IPS DF 19.7 (cell line): ENCODE measurements at regions not wholly inside any gene's neighbourhood (a gene's known extent, or its start where the extent isn't known, plus 50 kb on each side); places are given as distances from the start of the nearest gene placed in this dataset.
"Not testable (repeated sequence)": the region's sequence is repeated elsewhere in the genome, so short reads cannot be mapped to it uniquely, and the experiment has no call there.

Experiments
- DNase-seq: peaks from one replicate; pipeline ENCODE4 v3.0.0-alpha.2; 2013; ENCODE audit warnings: low read depth, low spot score

DNA sequence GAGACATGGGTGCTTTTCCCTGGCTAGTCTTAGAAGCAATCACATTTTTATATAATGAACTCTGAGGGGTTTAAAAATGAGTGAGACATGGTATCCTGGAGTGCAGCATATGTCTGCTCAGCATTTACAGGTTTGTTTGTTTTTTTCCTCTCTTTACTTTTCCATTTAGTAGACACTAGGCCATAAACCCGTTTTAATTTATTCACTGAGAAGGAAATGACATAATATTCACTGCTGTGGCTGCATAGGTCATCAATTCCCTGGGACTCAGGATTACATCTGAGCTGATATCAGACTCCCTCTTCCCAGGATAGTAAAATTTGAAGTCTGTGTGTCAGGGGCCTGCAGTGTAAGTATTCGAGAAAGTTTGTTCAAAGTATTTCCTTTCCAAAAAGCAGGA is 178.9 kb upstream of the SPRY1 start:
- DNase-seq: no peak

DNA sequence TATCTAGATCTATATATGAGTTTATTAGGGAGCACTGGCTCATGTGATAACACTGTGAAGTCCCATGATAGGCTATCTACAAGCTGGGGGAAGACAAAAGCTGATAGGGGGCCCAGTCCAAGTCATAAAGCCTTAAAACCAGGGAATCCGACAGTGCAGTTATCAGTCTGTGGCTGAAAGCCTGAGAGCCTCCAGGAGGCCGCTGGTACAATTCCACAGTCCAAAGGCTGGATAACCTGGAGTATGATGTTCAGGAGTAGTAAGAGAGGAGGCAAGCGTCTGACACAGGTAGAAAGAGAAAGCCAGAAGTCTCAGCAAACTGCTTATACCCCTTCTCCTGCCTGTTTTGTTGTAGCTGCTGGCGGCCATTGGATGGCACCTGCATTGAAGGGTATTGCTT is 177.6 kb upstream of the SPRY1 start:
- no peak for DNase-seq

DNA sequence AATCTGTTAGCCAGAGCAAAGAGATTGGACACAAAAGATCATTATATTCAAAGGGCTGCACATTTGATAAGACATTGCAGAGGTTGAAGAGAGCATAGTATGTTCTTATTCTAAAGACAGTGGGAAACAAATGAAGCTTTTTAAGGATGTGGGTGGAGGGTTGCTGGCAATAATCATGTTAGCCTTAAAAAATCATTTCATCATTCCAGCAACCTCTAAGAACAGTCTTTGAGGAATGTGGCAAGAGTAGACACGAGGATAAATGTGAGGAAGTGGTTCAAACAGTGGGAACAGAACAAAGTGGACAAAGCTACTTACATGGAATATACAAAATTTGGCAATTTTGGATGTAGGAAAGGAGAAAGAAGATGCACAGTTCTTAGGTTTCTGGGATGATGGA is 167.3 kb upstream of the SPRY1 start:
- no peak for DNase-seq

DNA sequence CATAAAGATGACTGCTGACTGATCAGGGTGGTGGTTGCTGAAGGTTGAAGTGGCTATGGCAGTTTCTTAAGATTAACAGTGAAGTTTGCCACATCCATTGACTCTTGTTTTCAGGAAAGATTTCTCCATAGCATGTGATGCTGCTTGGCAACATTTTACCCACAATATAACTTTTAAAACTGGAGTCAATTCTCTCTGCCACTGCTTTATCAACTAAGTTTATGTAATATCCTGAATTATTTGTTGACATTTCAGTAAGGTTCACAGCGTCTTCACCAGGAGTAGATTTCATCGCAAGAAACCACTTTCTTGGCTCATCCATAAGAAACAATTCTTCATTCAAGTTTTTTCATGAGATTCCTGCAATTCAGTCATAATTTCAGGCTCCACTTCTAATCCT is 166.5 kb upstream of the SPRY1 start:
- DNase-seq: no peak

DNA sequence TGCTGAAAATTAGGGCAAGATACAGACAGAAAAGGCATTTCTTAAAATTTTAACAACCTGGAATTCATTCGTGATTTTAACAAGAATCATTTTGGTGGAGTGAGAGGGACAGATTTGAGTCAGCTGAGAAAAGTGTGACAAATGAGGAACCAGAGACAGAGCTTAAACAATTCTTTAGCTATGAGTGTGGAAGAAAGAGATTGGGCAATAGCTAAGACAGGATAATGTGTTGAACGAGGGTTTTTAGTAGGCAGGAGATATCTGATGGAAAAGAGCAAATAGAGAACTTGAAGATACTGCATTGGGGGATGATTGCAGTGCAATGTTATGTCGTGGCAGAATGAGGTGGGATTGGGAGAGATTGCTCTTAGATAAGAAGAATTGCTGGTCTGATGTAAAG is 164.2 kb upstream of the SPRY1 start:
- DNase-seq: no peak

DNA sequence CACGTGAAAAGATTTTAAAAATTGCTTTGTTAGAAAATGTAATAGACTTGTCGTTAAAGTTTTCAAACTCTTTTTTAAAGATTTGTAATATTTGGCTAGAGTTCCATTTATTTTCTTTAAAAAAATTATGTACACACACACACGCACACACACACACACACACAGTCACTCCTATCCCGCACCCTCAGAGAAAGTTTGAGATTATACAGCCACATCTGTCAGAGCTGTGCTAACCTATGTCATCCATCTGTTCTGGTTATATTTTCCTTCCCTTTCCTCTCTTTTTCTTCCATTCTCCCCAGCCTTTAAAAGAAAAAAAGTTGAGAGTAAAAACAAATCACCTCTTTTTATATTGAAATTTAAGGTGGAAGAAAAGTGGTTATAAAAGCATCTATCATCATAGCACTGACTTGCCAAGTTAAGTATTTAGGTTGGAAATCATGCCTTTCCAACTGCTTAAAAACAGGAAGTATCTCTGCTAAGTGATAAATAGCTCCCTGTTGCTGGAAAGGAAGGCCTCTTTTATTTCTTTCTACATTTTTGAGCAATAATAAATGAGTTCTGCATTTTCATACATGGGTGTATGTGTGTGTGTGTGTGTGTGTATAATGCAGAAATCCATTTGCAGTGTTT is 163.3 kb upstream of the SPRY1 start:
- DNase-seq: no peak

DNA sequence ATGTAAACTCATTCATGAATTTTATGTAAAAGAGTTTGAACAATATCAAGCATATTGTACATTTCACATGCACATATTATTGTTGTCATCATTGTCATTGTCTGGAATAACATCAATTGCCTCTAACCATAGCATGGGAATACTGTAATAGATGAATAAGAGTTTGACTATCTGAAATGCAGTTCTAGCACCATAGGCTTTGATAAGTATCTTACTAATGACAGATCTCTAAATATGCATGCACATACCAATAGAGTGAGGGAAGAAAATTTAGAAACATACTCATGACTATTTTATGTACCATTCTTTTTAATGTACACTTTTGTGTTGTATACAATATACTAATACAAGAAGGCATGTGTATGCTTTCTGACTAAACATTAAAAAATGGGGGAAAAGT is 161.6 kb upstream of the SPRY1 start:
- no peak for DNase-seq

DNA sequence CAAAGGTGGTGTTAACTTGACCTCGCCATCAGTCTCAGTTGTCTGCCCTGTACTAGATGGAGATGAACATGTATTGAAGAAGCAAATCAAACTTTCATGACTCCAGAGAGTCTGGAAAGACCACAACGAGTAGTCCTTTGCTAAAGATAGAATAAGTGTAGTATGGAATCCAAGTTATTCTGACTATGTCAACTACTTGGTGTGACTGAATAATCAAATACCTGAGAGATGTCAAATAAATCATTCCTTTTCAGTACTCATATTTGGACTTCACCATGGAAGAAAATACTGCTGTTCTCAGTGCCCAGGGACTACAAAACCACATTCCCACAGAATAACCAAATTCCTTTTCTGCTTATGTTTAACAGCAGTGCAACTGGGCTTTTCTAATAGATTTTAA is 161.2 kb upstream of the SPRY1 start:
- no peak for DNase-seq

DNA sequence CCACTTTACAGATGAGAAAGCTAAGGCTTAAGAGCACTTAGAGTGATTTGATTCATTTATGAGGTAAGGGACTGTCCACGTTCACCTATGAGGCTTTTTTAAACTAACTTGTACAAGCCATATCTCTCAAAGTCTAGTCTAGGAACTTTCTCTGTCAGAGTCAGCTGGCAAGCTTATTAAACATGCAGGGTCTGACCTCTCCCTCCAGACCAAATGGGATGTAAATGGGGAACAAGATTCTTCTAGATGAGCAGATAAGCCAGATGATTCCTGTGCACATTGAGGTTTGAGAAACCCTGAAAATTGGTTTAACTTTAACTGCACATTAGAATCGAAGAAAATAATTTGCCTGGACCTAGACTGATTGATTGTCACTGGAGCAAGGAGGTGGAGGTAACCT is 160.0 kb upstream of the SPRY1 start:
- no peak for DNase-seq

DNA sequence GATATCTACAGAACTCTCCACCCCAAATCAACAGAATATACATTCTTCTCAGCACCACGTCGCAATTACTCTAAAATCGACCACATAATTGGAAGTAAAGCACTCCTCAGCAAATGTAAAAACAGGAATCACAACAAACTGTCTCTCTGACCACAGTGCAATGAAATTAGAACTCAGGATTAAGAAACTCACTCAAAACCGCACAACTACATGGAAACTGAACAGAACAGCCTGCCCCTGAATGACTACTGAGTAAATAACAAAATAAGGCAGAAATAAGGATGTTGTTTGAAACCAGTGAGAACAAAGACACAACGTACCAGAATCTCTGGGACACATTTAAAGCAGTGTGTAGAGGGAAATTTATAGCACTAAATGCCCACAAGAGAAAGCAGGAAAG is 156.3 kb upstream of the SPRY1 start:
- not testable (repeated sequence) for DNase-seq

DNA sequence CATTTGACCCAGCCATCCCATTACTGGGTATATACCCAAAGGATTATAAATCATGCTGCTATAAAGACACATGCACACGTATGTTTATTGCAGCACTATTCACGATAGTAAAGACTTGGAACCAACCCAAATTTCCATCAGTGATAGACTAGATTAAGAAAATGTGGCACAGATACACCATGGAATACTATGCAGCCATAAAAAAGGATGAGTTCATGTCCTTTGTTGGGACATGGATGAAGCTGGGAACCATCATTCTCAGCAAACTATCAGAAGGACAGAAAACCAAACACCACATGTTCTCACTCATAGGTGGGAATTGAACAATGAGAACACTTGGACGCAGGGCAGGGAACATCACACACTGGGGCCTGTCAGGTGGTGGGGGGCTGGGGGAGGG is 153.4 kb upstream of the SPRY1 start:
- not testable (repeated sequence) for DNase-seq

DNA sequence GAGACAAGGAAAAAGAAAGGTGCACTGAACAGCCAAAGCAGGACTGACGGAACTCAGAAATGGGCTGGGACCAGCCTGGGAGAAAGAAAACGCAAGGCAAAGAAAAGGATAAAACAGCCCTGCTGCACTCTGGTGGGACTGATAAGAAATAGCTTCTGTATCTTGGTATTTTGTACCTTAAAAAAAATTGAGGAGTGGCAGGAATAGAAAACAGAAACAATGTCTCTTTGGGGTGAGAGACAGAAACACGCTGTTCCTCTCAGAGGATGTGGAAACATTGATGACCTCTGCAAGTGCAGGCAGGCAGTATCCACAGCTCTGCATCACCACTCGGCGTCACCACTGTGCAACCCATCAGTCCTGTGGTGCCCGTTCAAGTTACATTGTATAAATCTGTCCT is 152.5 kb upstream of the SPRY1 start:
- no peak for DNase-seq

DNA sequence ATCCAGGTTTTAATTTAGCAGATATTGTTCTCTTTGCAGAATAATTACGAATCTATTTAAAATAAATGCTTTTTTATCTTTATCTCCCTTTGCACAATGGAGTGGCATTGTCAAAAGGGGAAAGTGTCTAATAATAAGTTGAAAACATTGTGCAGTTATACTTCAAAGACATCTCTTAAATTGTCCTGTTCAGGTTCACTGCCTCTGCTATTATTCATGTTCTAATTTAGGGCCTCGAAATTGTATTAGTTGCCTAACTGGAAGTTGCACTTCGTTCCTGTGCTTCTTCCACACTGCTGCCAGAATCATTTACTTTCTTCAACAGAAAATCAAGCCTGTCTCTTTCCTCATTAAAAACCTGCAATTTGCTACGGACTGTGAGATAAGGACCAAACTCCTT is 150.5 kb upstream of the SPRY1 start:
- DNase-seq: no peak

DNA sequence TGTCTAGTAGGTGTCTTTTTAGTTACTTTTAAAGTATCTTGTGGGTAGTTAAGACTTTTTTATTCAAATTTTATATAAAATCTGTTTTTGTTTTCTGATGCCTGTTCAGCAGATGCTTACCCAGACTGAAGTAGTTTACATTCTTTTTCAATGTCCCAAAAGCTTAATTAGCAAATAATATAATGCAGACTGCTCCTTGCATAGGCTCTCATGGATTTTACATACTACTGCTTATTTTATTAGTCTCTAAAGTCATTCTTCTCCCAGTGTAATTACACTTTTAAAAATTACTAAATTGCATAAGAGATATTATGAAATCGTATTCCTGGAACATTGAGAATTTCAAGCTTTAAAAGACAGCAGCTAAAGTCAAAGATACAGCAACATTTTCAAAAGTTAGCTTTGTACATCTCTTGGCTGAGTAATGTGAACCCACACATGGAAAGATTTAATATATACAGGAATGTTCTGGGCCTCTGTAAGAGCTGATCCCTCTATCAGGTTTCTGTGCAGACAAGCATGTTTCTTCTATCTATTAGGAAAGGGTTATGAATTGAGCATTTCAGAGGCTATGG is 148.4 kb upstream of the SPRY1 start:
- DNase-seq: no peak

DNA sequence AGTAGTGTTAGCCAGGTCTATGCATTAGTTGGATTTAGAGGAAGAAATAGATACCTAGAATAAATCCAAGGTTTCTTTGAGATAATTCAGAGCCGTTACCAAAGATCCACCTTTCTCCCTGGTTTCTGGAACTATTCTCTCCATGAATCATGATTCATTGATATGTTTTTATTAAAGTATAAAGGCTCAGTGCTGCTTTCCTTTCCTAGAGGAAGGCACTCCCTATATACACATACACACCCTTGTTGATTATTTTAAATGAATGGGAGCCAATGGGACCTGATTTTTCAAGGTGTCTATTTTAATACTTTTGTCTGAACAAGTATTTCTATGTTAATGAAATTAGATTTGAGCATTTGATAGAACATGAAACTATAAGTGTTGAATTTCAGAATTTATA is 146.8 kb upstream of the SPRY1 start:
- DNase-seq: no peak

DNA sequence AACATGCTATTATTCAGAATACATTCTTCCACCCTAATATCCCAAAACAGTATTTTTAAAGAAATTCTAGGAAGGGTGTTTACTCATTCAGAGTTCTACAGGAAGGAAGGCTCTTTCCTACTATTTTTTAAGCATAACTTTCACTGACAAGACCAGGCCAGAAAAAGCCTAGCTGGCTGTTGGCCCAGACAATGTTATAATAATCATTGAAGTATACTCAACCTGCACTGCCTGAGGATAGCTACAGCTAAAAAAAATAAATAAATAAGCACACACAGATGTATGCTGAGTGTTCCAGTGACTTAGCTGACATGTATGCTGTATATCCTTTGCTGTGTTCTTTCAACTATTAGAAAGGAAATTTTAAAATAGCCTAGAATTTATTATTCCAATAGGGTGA is 145.8 kb upstream of the SPRY1 start:
- DNase-seq: no peak

DNA sequence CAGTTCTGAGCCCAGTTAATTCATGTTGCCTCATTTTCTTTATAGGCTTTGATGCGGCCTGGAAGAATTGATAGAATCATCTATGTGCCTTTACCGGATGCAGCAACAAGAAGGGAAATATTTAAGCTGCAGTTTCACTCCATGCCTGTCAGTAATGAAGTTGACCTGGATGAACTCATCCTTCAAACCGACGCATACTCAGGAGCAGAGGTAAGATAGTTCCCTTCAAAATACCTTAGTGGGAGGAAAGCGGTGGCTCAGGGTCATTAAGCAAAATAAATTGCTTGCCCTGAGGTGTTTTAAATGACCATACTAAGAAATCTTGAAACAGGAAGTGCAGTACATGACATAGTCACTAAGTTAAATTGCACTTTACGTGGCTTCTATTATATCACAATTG is 140.6 kb upstream of the SPRY1 start:
- DNase-seq: no peak

DNA sequence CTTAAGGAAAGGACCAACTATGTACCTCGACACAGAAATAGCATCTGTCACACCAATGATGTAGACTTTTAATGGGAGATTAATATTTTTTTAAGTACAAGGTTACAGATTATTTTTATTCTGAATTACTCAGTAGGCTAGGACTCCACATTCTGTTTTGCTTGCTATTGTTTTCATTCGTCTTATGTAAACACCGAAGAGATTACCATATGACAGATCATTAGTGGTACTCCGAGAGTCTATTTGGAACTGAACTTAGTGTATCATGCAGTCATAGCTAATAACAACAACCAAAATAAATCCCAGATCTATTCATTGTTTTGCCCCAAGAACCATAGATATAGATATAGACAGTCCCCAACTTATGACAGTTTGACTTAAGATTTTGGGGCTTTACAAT is 139.7 kb upstream of the SPRY1 start:
- no peak for DNase-seq

DNA sequence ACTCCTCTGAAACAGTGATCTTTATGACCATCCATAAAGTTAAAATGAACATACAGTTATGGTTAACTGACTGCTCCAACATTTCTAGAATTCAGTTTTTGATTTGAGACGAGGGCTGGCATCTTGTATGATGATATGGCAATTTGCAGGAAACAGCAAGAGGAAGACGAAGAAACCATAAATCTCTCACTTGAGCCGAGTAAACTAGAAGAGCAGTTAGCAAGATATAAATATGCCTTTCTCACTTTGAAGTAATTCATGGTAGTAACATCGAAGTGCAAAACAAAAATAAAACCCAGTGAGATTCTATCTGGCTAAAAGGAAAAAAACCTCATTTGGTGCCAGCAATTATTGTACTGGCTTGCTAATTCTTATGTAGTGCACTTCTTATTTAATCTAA is 139.0 kb upstream of the SPRY1 start:
- DNase-seq: no peak

DNA sequence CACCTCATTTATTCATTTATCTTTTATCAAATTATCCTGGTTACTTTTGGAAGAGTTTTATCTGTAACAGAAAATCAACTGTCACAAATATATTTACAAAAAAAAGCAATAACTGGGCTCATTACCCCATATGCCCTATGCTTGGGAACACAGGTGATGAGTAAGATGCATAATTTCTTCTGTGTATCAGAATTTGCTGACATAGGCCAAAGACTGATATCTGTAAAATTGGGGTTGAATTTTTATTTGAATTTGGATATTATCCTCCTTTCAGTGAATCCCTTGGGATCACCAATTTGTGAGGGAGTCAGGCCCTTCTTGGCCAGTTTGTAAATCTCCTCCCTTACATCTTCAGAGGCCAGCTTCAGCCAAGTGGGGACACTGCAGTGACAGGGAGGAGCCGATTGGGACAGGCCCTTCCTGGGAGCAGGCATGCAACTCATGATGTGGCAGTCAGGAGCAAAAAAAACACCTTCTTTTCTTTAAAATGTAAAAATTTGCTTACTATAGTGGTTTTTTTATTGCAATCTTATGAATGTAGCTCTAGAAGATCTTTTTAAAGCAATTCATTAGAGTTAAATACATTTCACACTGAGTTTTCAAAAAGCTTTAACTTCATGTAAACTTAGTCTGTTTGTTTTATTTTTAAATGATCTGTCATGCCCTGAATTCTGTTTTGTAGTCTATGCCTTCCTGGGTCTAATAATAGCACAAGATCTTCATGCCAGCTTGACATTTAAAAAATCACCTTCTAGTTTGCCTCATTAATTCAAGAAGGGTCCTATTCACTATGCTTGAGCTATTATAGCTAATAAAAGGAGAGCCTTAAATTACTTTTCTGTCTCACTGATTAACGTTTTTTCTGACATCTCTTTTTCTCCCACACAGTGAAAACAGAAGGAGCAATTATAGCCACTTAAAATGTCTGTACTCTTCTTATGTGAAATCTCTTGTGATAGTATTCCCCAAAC is 136.6 kb upstream of the SPRY1 start:
- no peak for DNase-seq

DNA sequence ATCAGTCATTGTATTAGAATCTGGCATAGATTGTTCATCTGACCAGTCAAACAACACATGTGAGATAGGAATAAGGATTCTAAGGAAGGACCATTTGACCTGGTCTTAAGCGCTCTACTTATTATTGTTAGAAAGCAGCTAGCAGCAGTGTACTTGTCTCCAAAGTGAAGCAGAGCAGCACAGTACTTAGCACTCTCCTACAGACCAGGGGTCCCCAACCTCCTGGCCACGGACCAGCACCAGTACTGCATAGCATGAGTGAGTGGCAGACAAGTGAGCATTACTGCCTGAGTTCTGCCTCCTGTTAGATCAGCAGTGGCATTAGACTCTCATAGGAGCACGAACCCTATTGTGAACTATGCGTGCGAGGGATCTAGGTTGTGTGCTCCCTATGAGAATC is 135.9 kb upstream of the SPRY1 start:
- DNase-seq: no peak

DNA sequence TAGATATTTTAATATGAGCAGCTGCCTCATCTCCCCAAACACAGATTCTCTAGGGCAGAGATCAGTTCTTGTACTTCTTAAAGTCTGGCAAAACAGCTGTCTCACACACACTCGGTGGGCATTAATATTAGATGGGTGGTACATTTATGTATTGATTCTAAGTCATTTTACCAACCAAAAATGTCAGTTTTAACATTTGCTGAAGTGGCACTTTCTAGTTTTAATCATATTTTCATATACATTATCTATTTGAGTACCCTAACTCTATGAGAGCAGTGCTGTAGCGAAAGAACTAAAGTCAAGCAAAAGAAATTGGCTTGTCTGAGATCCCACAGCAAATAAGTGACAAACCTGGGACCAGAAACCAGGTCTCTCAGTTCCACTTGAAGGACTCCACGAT is 134.5 kb upstream of the SPRY1 start:
- DNase-seq: no peak

DNA sequence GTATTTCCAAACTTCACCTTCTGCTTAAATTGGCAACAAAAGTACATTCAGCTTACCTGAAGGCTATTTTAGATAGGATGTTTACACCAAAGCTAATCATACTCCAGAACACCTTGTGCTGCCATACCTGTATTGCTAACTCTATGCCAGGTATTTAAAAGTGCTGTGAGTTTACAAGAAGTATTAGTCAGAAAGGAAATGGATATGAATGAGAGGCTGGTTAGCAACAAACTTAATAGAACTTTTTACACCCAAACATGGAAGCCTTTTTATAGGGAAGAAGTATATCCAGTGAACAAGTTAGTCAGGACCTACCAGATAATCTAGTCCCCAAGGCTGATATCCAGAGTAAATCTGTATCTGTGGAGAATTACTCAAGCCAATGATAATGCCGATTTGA is 131.2 kb upstream of the SPRY1 start:
- no peak for DNase-seq
